ENCODE measurements at regions not wholly inside any gene's neighbourhood (a gene's known extent, or its start where the extent isn't known, plus 50 kb on each side); places are given as distances from the start of the nearest gene placed in this dataset.

DNA sequence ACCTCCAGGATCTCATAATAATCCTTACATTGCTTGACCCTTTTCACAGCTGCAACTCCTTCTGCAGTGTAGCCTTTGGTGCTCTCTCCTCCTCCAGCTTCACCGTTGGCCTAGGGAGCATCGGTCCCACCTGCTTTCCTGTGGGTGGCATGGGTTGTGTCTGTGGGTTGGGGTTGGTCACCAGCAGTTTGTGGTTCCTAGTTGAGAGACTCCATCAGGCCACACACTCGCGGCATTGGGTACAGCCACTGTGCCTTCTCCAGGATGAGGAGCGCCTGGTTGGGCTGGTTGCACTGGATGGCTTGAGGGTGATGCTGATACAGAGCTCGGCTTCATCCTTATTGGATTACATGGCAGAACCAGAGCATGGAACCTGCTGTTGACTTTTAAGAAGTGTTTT, 69.4 kb upstream of the SPRED2 start:
- Mint-ChIP-seq H3K27me3 (peaks cover 5% of the 10 kb centered on the region), H3K36me3 (no peaks in the 10 kb centered on the region), H3K9me3 (no peaks in the 10 kb centered on the region), H3K4me1 (no peaks in the 10 kb centered on the region), H3K4me3 (no peak overlapping the region), H3K27ac (no peak overlapping the region)
- POLR2A ChIA-PET, result no interaction called here
- ATAC-seq (ENCODE audit: low read depth) (no peak), DNase-seq (no peak)

DNA sequence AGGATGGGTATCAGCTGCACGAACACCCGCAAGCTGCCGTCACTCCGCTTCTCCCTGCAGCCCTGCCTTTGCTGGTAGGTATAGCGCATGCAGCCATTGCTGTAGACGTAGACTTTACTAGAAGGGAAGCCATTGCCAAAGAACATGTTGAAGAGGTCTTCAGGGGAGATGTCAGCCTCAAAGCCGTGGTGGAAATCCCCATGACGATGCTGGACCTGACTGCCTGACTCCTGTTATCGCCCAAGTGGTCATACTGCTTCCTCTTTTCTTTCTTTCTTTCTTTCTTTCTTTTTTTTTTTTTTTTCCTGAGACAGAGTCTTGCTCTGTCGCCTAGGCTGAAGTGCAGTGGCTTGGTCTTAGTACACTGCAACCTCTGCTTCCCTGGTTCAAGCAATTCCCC, 68.7 kb upstream of the SPRED2 start:
- POLR2A ChIA-PET, result no interaction called here
- DNase-seq, result no peak
- no peaks in the 10 kb centered on the region for H3K9me3 Mint-ChIP-seq
- H3K4me1 Mint-ChIP-seq, result no peaks in the 10 kb centered on the region
- H3K27me3 Mint-ChIP-seq, result peaks cover 5% of the 10 kb centered on the region
- no peaks in the 10 kb centered on the region for H3K36me3 Mint-ChIP-seq
- no peak overlapping the region for H3K4me3 Mint-ChIP-seq
- H3K27ac Mint-ChIP-seq, result no peak overlapping the region
- ATAC-seq (ENCODE audit: low read depth), result no peak

DNA sequence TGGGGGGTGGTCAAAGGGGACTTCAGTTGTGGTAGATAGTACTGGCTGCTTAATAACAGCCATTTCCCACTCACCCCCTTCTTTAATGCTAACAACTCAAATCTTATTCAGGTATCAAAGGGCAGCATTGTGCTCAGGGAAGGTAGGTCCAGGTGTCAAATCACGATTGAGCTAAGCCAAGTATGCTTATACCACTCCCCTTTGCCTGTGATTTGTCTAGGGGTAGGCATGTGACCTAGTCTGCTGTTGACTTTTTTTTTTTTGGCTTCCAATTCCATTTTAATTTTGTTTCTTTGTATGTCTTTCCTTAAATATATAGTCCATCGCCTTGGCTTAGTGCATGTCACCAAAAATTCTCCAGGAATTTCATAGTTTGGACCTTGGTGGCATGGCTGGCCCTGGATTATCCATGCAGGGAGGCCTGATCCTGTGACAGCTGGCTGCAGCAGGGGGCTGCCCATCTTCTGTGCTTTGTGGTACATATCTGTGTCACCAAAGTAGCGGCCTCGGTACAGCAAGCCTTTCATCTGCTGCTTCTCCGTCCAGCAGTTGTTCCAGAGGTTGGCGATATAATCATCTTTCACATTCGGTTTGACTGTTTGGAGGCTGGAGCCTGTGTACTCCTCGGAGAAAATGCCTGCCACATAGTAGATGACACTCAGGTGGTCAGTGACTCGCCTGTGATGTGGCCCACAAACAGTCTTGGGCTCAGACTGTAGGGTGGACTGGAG, 68.1 kb upstream of the SPRED2 start:
- POLR2A ChIA-PET, result no interaction called here
- H3K27ac Mint-ChIP-seq, result no peak overlapping the region
- H3K4me1 Mint-ChIP-seq, result no peaks in the 10 kb centered on the region
- ATAC-seq (ENCODE audit: low read depth) (no peak), DNase-seq (no peak)
- no peaks in the 10 kb centered on the region for H3K36me3 Mint-ChIP-seq
- H3K27me3 Mint-ChIP-seq, result peaks cover 5% of the 10 kb centered on the region
- no peak overlapping the region for H3K4me3 Mint-ChIP-seq
- no peaks in the 10 kb centered on the region for H3K9me3 Mint-ChIP-seq

DNA sequence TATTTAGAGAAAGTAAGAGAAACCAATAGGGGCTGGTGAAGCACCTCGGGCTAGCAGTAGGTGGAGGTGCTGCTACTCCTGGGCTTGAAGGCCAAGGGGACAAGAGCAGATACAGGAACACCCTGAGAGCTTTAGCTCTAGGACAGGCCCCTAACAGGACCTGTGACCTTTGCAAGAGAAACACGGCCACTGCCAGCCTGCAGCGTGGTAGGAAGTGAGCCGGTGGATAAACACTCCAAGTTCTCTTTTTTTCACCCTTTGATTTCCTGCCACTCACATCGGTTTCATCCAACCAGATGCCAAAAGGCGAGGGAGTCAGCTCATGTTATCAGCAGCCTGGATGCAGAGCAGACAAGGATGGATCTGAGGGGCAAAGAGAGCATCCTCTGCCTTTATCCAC, 66.8 kb upstream of the SPRED2 start:
- peaks cover 15% of the 10 kb centered on the region for H3K27me3 Mint-ChIP-seq
- no peaks in the 10 kb centered on the region for H3K9me3 Mint-ChIP-seq
- no peaks in the 10 kb centered on the region for H3K4me1 Mint-ChIP-seq
- H3K27ac Mint-ChIP-seq, result no peak overlapping the region
- no peaks in the 10 kb centered on the region for H3K36me3 Mint-ChIP-seq
- DNase-seq (no peak), ATAC-seq (ENCODE audit: low read depth) (no peak)
- no peak overlapping the region for H3K4me3 Mint-ChIP-seq
- POLR2A ChIA-PET, result no interaction called here

DNA sequence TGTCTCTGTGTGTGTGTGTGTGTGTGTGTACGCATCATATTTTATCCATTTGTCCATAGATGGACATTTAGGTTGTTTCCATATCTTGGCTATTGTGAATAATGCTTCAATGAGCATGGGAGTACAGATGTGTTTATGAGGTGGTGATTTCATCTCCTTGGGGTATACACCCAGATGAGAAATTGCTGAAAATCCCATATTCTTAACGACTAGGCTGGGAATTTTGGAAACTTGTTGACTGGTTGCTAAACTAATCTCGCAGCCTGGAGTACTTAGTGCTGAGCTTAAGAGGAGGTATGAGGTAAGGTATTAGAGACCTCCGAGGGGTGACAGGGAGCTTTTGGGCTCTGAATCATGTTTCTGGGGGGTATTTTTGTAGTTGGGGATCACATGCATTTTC, 66.0 kb upstream of the SPRED2 start:
- POLR2A ChIA-PET, result no interaction called here
- Mint-ChIP-seq H3K27ac (no peak overlapping the region), H3K4me3 (no peak overlapping the region), H3K9me3 (no peaks in the 10 kb centered on the region), H3K36me3 (no peaks in the 10 kb centered on the region), H3K27me3 (peaks cover 16% of the 10 kb centered on the region), H3K4me1 (no peaks in the 10 kb centered on the region)
- ATAC-seq (ENCODE audit: low read depth) (no peak), DNase-seq (no peak)

DNA sequence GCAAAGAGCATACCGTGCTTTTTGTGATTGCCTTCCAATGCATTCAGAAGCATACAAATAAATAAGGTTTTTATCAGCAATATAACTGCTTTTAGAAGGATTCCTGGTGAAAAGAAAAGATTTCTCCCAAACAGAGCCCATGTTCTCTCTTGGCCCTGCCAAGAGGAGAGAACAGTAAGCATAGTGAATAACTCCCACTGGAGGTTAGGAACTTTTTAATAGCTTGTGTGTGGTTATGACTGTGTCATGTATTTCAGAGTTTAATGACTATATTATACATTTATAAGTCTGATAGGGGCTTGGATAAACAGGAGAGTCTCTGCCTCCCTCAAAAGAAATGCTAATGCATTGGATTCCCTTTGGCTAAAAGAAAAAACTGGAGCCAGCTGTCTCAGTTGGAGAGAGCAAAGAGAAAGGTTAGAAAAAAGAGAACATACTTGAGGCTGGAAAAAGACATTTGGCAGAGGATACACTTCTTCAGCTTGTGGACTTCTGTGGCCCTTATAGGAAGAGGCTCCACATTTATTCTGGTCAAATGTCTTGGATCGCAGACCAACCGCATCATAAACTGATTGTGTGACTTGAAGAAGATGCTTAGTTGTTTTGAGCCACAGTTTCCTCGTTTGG, 63.0 kb upstream of the SPRED2 start:
- Mint-ChIP-seq H3K27ac (no peak overlapping the region), H3K4me1 (no peaks in the 10 kb centered on the region), H3K4me3 (no peak overlapping the region), H3K9me3 (no peaks in the 10 kb centered on the region), H3K36me3 (no peaks in the 10 kb centered on the region), H3K27me3 (peaks cover 21% of the 10 kb centered on the region)
- DNase-seq, result no peak
- POLR2A ChIA-PET, result no interaction called here
- ATAC-seq (ENCODE audit: low read depth), result no peak

DNA sequence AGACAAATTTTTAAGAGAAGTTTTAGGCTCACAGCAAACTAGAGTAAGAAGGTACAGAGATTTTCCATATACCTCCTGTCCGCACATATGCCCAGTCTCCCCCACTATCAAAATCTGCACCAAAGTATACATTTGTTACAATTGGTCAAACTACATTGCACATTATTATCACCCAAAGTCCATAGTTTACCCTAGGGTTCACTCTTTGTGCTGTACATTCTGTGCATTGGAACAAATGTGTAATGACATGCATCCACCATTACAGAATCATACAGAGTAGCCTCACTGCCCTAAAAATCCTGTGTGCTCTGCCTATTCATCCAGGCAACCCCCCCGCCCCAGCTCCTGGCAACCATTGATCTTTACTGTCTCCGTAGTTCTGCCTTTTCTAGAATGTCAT, 61.7 kb upstream of the SPRED2 start:
- H3K27ac Mint-ChIP-seq, result no peak overlapping the region
- no peaks in the 10 kb centered on the region for H3K36me3 Mint-ChIP-seq
- no peaks in the 10 kb centered on the region for H3K4me1 Mint-ChIP-seq
- POLR2A ChIA-PET, result no interaction called here
- ATAC-seq (ENCODE audit: low read depth), result no peak
- no peak for DNase-seq
- H3K27me3 Mint-ChIP-seq, result peaks cover 21% of the 10 kb centered on the region
- no peak overlapping the region for H3K4me3 Mint-ChIP-seq
- peaks cover 1% of the 10 kb centered on the region for H3K9me3 Mint-ChIP-seq

DNA sequence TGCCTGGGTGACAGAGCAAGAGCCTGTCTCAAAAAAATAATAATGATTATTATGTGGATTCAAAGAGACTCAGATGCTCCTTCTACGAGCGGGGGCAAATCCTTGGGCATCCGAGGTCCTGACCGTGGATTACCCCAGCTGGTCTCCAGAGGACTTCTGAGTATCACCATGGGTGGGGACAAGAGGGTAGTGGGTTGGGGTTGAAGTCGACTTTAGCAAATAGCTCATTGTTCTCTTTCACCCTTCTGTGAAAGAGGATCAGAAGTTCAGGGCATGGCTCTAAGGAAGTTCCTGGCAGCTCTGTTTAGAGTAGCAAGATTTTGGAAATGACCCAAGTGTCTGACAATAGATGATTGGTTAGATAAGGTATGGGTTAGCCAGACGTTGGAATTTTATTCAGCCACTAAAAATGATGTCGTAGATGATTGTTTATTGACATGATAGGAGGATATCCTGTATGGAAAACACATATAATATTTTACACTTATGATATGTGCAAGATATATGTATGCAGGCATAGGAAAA, 59.0 kb upstream of the SPRED2 start:
- POLR2A ChIA-PET, result no interaction called here
- no peak for ATAC-seq (ENCODE audit: low read depth)
- H3K27ac Mint-ChIP-seq, result no peak overlapping the region

DNA sequence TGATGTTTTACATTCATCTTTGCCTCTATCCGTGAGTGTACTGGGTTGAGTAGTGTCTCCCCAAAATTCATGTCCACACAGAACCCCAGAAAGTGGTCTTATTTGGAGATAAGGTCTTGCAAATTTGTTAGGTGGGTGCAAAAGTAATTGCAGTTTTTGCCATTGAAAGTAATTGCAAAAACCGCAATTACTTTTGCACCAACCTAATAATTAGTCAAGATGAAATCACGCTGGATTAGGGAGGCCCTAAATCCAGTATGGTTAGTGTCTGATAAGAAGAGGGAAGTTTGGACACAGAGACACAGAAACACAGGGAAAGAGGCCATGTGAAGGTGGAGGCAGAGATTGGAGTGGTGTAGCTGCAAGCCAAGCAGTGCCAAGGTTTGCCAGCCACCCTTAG, 57.8 kb upstream of the SPRED2 start:
- POLR2A ChIA-PET, result no interaction called here
- ATAC-seq (ENCODE audit: low read depth), result no peak
- H3K27me3 Mint-ChIP-seq, result peaks cover 16% of the 10 kb centered on the region
- peaks cover 7% of the 10 kb centered on the region for H3K9me3 Mint-ChIP-seq
- H3K36me3 Mint-ChIP-seq, result no peaks in the 10 kb centered on the region
- H3K4me3 Mint-ChIP-seq, result no peak overlapping the region
- H3K4me1 Mint-ChIP-seq, result no peaks in the 10 kb centered on the region
- H3K27ac Mint-ChIP-seq, result no peak overlapping the region
- no peak for DNase-seq

More for the DNA sequence above, 59.0 kb upstream of the SPRED2 start:
- H3K4me1 Mint-ChIP-seq, result no peaks in the 10 kb centered on the region
- peaks cover 7% of the 10 kb centered on the region for H3K9me3 Mint-ChIP-seq
- no peak for DNase-seq
- H3K4me3 Mint-ChIP-seq, result no peak overlapping the region
- H3K36me3 Mint-ChIP-seq, result no peaks in the 10 kb centered on the region
- H3K27me3 Mint-ChIP-seq, result peaks cover 16% of the 10 kb centered on the region

DNA sequence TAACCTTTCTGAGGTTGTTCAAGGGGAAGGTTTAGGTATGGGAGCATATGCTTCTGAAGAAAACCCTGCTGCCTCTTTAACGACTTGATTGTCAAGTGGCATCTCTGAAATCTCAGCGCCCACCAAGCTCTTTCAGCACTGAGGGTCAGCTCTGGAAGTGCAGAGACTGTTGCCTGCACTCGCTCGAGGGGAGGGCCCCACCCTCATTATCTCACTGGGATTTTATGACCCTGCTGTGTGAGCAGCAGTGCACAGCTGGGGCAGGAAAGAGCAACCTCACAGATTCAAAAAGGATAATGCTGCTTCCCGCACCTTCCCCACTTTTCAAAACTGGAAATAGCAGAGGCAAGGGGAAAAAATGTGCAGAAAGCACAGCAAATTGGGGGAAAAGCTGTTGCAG, 56.9 kb upstream of the SPRED2 start:
- peaks cover 7% of the 10 kb centered on the region for H3K9me3 Mint-ChIP-seq
- H3K4me3 Mint-ChIP-seq, result no peak overlapping the region
- no peak for ATAC-seq (ENCODE audit: low read depth)
- no peak overlapping the region for H3K27ac Mint-ChIP-seq
- POLR2A ChIA-PET, result no interaction called here
- H3K36me3 Mint-ChIP-seq, result no peaks in the 10 kb centered on the region
- H3K27me3 Mint-ChIP-seq, result peaks cover 6% of the 10 kb centered on the region
- DNase-seq, result no peak
- H3K4me1 Mint-ChIP-seq, result no peaks in the 10 kb centered on the region

DNA sequence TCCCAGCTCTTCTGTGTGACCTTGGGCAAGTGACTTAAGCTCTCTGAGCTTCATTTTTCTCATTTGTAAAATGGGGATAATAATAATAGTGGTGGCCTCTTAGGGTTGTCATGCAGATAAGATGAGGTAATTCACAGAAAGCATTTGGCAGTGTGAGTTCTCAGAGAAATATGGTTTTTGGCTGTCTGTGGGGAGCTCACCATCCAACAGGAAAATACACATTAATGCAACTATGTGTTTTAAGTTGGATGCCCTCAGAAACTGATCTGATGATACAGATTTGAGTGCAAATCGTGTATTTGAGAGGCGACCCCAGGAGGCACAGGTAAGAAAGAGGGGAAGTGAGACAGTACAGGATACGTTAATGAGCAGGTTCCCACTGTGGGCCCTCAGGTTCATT, 56.1 kb upstream of the SPRED2 start:
- POLR2A ChIA-PET, result no interaction called here
- Mint-ChIP-seq H3K36me3 (no peaks in the 10 kb centered on the region), H3K4me3 (no peak overlapping the region), H3K27ac (no peak overlapping the region), H3K27me3 (peaks cover 5% of the 10 kb centered on the region), H3K9me3 (peaks cover 7% of the 10 kb centered on the region), H3K4me1 (no peaks in the 10 kb centered on the region)
- DNase-seq (no peak), ATAC-seq (ENCODE audit: low read depth) (no peak)

DNA sequence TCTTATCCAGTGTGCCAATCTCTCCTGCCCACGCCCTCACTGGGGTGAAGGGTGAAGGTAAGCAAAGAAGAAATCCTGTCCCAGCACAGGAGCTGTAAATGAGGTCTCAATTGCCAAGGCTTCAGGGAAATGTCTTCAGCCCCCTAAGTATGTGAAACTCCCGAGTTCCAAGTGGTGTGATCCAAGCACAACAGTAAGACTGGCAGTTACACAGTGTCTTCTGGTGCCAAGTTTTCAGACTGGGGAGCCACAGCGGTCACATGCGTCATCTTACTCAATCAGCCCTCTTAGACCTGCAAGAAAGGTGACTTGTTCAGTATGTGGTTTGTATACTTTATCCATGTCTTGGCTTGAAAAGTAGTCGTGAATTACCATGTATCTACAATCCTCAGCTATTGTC, 55.0 kb upstream of the SPRED2 start:
- Mint-ChIP-seq H3K27me3 (peaks cover 5% of the 10 kb centered on the region), H3K27ac (no peak overlapping the region), H3K36me3 (no peaks in the 10 kb centered on the region), H3K9me3 (peaks cover 7% of the 10 kb centered on the region), H3K4me1 (no peaks in the 10 kb centered on the region), H3K4me3 (no peak overlapping the region)
- POLR2A ChIA-PET, result no interaction called here
- ATAC-seq (ENCODE audit: low read depth) (no peak), DNase-seq (no peak)

DNA sequence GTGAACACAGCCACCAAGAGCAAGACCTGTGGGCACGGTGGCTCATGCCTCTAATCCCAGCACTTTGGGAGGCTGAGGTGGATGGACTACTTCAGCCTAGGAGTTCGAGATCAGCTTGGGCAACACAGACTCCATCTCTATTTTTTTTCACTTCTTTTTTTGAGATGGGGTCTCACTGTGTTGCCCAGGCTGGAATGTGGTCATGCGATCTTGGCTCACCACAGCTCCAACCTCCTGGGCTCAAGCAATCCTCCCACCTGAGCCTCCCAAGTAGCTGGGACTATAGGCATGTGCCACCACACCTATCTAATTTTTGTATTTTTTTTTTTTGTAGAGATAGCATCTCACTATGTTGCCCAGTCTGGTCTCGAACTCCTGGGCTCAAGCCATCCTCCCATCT, 54.4 kb upstream of the SPRED2 start:
- POLR2A ChIA-PET, result no interaction called here
- Mint-ChIP-seq H3K27ac (no peak overlapping the region), H3K36me3 (no peaks in the 10 kb centered on the region), H3K9me3 (peaks cover 7% of the 10 kb centered on the region), H3K4me3 (no peak overlapping the region), H3K4me1 (no peaks in the 10 kb centered on the region), H3K27me3 (peaks cover 5% of the 10 kb centered on the region)
- DNase-seq, result no peak
- no peak for ATAC-seq (ENCODE audit: low read depth)

DNA sequence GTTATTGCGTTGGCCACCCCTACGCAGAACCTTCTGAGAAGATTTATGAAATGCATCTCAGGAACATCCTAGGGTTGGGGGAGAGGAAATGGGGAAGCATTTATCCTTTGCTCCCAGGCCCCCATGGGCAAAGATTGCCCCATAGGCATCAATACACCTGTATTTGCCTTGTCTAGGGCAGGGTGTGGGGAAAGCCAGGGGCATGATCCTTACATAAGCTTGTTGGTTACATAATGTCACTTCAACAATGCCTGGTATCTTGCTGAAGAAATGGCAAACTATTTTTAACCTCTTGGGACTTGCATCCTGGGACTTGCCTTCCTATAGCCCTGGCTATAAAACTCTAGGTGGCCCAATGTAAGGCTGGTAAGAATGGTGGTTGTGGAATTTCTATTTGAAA, 53.9 kb upstream of the SPRED2 start:
- Mint-ChIP-seq H3K9me3 (peaks cover 7% of the 10 kb centered on the region), H3K4me1 (no peaks in the 10 kb centered on the region), H3K27ac (no peak overlapping the region), H3K4me3 (no peak overlapping the region), H3K27me3 (peaks cover 2% of the 10 kb centered on the region), H3K36me3 (no peaks in the 10 kb centered on the region)
- DNase-seq (no peak), ATAC-seq (ENCODE audit: low read depth) (no peak)
- POLR2A ChIA-PET, result no interaction called here

Measured in activated naive CD8-positive, alpha-beta T cell treated with anti-CD3 and anti-CD28 coated beads, Interleukin-2, amount 10 ng/mL, durations not matched to agents 7 days and 5 days (primary cell).